CD4-positive, alpha-beta T cell treated with Interferon gamma for 1 hour (primary cell): ENCODE measurements at regions not wholly inside any gene's neighbourhood (a gene's known extent, or its start where the extent isn't known, plus 50 kb on each side); places are given as distances from the start of the nearest gene placed in this dataset.

Experiments
- DNase-seq: peaks from one replicate; pipeline ENCODE4 v3.0.0-alpha.2; 2020

DNA sequence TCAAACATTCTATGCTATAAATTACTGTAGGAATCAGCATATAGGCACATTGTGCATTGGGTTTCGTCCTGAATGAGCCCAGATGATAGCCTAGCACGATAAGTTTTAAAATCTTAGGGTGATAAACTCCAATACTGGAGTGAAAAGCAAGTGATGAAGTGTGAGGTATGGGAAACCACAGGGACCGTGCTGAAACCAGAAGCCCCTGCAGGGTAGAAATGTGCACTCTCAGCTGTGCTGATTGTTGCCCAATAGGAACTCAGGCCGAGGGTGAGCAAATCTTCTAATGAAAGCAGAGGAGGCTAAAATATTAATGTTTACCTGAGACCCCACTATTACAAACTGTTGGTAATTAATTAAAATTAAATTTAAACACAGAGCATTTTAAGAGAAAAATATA lies 1486.6 kb downstream of the AACS start:
- no peak for DNase-seq

- no peak for DNase-seq
Measured at GRCh38 chr12:126554625-126555024, 1489.4 kb downstream of the AACS start.

DNA sequence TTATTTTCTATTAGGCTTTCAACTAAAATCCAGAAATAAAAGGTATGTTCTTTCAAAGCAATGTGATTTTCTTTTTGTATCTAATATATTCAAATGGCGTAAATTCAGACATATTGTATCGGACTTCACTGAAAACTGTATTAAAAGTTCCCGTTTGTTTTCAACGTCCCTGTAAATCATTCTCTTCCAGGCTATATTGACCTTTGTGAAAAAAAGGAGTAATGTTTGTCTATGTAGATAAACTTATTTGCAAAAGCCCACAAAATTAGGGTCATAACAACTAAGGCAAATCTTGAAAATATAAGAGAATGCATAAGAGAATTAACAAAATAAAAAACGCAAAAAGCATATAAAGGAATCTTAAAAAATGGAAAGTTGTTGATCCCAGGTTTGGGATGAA lies 1492.4 kb downstream of the AACS start:
- DNase-seq, result no peak

DNA sequence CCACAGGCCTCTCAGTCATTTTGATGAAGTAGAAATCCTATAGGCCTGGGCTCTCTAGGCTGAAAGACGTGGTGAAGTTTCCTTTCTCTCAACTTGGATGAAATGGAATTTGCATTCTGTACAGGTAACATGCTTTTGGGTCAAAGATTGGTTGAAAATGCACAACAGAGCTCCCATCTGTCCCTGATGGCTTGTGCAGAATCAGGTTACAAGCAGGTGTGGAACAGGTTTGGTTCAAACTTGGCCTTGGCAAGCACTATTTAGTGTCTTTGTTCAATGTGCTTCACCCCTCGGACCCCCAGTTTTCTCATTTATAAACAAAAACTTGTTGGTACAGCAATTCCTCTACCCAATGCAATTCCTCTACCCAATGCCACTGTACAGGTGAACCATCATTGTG lies 1493.0 kb downstream of the AACS start:
- no peak for DNase-seq

DNA sequence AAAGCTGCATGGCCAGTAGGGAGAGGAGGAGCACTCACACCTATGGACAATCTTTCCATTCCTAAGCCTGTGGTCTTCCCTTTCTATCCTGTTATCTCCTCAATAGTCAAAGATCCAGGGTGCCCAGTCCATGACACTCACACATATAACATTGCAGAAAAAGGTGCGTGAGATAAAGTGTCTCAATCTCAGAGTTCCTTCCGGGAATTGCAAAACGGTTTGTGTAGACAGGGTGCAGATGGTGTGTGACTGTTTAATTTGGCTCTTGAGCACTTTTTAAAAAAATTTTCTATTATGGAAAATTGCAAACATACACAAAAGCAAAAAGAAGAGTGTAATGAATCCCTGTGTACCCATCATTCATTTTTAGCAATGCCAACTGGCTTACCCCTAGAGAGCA lies 1493.6 kb downstream of the AACS start:
- DNase-seq, result no peak

- no peak for DNase-seq
Measured at GRCh38 chr12:126567016-126567415, 1501.8 kb downstream of the AACS start.

DNA sequence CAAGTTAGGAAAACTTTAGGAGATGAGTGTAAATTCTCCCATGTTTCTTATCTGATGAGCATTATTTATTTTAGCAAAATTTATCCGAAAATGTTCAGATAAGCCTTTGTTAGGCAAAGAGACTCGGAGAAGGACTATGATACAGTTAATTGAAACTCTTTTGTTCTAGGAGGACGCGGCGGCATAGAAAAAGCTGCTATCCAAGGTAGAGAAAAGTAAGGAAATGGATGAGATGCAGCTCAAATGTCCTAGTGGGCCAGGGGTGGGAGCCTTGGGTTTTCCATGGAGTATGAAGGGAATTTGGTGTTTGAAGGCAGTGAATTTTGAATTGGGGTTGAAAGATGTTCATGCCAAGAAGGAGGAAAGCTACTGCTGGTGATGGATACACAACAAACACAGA lies 1504.5 kb downstream of the AACS start:
- DNase-seq, result no peak

GRCh38 chr12:126570566-126570965 lies 1505.3 kb downstream of the AACS start:
- DNase-seq, result no peak

DNA sequence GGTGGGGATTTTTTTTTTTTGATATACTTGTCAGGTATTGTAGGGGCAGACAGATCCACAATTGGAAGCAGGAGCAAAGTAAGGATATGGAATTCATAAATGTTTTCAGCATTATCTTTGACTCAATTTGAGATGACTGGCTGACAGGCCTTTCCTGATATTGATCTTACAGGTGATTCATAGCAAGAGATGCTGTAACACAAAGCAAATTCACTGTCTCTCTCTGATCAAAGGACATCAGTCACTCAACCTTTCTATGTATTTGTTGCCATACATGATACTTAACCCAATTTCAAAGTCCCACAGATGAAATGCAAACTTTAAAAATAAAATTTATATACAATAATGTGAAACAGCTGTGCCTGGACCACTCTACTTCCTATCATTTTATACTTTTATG lies 1506.9 kb downstream of the AACS start:
- DNase-seq, result no peak

- DNase-seq, result no peak
Measured at GRCh38 chr12:126581655-126582054, 1516.4 kb downstream of the AACS start.

DNA sequence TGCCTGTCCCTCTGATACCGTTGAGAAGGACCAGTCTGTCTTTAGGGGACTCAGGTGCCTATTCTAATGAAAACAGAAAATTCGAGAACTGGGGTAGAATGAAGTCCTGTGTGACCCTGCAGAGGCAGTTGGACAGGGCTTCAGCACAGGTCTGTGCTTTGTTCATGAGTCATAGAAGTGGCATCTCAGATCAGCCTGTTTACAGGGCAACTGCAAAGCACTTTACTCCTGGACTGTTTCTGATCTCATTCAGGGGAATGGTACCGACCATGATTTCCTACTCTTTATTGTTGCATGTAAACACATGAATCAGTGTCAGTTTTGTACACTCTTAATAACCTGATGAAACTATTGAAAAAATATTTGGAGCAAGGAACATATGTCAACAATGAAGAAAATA lies 1517.0 kb downstream of the AACS start:
- DNase-seq, result no peak

- DNase-seq, result no peak
Measured at GRCh38 chr12:126588586-126589249, 1523.5 kb downstream of the AACS start.

DNA sequence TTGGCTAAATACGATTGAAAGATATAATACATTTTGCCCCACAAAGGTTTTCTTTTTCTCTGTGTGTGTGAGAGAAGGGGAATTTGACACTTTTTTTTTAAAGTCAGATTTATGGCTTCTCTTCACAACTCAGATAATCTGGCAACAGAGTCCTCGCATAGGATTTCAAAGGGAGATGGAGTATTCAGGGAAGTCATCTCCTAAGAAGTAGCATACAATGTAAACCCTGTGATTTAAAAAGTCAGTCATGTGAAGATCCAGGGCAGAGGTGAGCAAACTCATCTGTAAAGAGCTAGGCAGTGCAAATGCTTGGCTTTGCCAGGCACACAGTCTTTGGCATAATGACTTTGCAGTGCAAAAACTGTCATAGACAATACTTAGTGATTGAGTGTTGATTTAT lies 1526.3 kb downstream of the AACS start:
- no peak for DNase-seq

DNA sequence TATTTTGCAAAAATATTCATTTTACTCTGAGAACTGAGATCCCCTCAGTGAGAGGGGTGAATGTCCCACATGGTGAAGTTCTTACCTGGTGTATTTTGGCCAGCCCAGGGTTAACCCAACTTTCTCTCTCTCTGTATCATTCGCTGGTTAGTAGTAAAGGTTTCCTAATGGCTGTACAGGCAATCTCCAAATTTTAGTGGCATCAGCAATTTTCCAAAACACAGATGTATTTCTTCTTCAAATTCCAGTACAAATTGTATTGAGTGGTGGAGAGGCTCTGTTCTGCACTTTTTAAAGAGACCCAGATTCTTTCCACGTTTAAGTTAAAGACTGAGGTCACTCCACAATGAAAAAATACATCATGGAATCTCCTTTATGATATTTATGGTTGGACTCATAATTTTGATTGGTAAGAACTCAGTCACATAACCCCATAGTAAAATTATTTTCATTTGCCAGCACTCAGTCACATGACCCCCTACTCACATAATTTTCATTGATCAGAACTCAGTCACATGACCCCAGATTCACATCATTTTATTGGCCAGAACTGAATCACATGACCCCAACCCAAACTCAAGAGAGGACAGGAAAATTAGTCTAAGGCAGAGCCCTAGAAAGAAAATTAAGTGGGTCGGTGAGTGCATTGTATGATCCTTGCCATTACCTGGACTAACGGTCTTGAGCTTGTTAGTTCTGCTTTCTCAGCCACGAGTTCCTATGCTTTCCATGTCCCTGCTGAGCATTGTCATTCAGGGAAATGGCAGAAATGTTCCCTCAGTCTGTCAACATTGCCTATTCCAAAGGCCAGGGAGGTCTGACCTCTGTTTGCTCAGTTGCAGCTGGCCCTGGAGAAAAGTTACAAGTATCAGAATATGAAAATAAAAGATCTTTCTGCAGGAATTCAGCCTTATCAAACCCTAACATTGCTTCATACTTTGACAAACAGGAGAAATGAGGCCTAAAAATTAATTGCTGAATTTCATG lies 1536.2 kb downstream of the AACS start:
- no peak for DNase-seq

GRCh38 chr12:126602612-126603011 lies 1537.4 kb downstream of the AACS start:
- no peak for DNase-seq

GRCh38 chr12:126607157-126607556 lies 1541.9 kb downstream of the AACS start:
- no peak for DNase-seq

GRCh38 chr12:126607867-126608266 lies 1542.6 kb downstream of the AACS start:
- no peak for DNase-seq

DNA sequence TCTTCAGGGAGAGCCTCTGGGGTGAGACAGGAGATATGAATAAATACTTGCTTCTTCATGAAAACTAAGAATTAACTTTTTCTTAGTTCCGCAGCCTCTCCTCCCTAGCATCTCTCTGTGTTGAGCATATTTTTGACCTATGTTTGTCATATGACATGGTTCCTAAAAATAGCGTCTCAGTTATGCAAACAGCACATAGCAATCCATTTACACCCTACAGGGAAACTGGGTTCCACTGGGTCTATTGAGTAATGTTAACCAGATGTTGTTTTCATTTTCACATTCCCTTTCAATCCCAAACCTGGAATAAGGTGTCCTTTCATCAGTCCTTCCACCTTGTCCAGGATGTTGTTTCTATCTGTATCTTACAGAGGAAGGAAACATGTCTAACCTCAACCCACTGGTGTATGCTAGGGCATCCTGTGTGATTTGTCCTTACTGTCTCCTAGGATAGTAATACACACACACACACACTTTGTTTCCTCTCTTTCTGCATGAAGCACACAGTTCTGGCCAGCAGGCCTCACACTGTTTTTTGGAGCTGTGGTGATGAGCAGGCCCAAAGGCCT lies 1543.5 kb downstream of the AACS start:
- DNase-seq, result no peak

DNA sequence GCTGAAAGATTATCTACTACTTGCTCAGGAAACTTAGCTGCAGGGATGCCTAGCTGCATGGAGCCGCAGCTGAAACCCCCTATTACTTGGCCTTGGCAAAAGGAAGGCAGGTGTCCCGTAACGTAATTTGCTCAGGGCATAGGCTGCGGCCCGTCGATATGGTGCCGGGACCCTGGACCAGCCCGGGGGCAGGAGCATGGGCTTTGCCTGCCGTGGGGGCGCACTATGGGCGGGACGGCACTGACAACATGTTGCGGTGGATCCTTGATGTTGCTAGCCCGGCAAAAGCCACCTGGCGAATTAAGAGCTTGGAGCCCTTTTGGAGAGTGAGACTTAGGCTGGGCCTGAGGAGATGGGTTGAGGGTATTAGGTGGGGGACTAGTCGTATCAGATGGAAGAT lies 1551.2 kb downstream of the AACS start:
- no peak for DNase-seq

DNA sequence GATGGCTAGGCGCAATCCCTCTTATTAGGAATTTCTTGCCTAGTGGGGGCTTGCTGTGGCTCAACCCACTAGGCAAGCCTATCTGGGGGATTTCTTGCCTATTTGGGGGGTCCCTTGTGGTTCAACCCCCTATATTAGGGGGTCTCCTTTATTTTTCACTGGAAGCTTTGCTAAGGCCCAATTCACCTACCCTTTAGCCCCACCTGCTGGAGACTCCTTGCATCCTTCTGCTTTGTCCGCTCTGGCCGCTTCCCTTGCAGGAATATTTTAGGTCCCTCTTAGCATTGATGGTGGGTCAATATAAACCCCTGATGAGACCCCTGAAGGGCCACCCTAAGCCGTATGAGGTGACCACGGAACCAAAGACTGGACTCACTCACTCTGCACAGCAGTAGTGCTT lies 1552.1 kb downstream of the AACS start:
- DNase-seq, result no peak

GRCh38 chr12:126627596-126627995 lies 1562.4 kb downstream of the AACS start:
- no peak for DNase-seq

DNA sequence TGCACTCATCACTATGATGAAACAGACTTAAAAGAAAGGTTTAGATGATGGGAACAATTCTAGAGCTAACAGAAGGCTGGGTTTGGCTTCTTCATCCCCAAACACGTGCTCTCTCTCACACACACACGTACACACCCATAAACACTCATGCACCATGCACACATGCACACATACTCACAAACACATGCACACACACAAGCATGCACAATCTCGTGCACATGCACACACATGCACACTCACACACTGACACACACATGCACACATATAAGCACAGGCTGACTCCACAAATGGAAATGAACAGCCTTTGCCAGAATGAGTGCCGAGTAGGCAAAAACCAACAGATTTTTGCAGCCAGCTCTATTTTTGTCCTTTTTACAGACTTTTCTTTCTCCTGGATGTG lies 1571.6 kb downstream of the AACS start:
- DNase-seq, result no peak

DNA sequence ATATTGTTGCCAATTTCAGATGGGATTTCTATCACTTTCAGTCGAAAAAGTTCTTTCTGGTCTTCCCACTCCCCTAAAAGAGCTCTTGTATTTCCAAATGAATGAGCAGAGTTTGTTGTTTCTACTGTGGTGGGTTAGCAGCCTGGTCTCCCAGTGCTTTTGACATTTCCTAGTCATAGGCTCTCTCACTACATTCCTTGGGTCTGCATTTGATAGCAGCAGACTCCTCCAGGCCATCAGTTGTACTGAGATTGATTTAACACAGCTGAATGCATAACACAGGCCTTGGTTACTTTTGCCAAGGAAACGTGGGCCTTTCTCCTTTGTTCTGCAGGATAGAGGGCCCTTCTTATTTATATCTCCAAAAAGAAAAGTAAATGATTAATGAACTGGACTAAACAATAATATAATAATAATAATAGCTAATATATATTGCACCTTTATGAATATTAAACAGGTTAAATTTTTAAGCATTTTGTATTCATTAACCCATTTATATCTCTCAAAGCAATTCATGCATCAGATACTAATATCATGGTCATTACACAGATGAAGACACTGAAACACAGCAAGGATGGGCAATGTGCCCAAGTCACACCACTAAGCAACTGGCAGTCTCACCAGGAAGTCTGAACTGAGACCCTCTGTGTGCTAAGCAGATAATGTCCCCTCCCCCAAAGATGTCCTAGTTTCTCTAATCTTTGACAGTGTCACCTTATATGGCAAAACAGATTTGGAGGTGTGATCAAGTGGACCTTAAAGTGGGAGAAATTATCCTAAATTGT lies 1579.2 kb downstream of the AACS start:
- no peak for DNase-seq
